Smooth muscle cell (in vitro differentiated cells): ENCODE measurements at regions not wholly inside any gene's neighbourhood (a gene's known extent, or its start where the extent isn't known, plus 50 kb on each side); places are given as distances from the start of the nearest gene placed in this dataset.

Experiments
- DNase-seq: peaks from one replicate; lab custom pipeline; 2025; ENCODE audit not compliant: unreplicated experiment; lab: John Stamatoyannopoulos, UW
- H2AFZ ChIP-seq: fragments of 200-600 bp; sonication (generic); 2 replicates; pipeline ENCODE4 v1.6.0; 2016; ENCODE audit warnings: antibody characterized with exemption, low read depth, mild to moderate bottlenecking
- H3F3A ChIP-seq: fragments of 200-600 bp; sonication (generic); 2 replicates; pipeline ENCODE4 v1.6.0; 2017; ENCODE audit warnings: antibody characterized with exemption, low read depth
- H3K27ac ChIP-seq: fragments of 200-600 bp; sonication (generic); 2 replicates; pipeline ENCODE4 v1.5.1; 2016; ENCODE audit warnings: low read depth, mild to moderate bottlenecking
- H3K27me3 ChIP-seq: fragments of 200-600 bp; sonication (generic); 2 replicates; pipeline ENCODE4 v1.6.1; 2016; ENCODE audit warnings: low read depth, mild to moderate bottlenecking
- H3K36me3 ChIP-seq: fragments of 200-600 bp; sonication (generic); 2 replicates; pipeline ENCODE4 v1.5.1; 2016; ENCODE audit warnings: low read depth
- H3K4me1 ChIP-seq: fragments of 200-600 bp; sonication (generic); 2 replicates; pipeline ENCODE4 v1.5.1; 2016; ENCODE audit warnings: low read depth
- H3K4me2 ChIP-seq: fragments of 200-600 bp; sonication (generic); 2 replicates; pipeline ENCODE4 v1.6.0; 2016; ENCODE audit warnings: mild to moderate bottlenecking
- H3K4me3 ChIP-seq: fragments of 200-600 bp; sonication (generic); 2 replicates; pipeline ENCODE4 v1.5.1; 2016; ENCODE audit warnings: mild to moderate bottlenecking
- H3K79me2 ChIP-seq: fragments of 200-600 bp; sonication (generic); 2 replicates; pipeline ENCODE4 v1.6.0; 2016; ENCODE audit warnings: low read depth, mild to moderate bottlenecking
- H3K9ac ChIP-seq: fragments of 200-600 bp; sonication (generic); 2 replicates; pipeline ENCODE4 v1.6.0; 2016; ENCODE audit warnings: low read depth
- H3K9me3 ChIP-seq: fragments of 200-600 bp; sonication (generic); replicated peaks from 2 replicates; pipeline ENCODE4 v1.5.1; 2016; ENCODE audit warnings: low read depth
- H4K20me1 ChIP-seq: fragments of 200-600 bp; sonication (generic); 2 replicates; pipeline ENCODE4 v1.6.0; 2016; ENCODE audit warnings: low read depth
- CTCF ChIP-seq: fragments of 200-600 bp; sonication (generic); IDR thresholded peaks from 2 replicates; pipeline ENCODE4 v1.5.1; 2017; ENCODE audit warnings: borderline replicate concordance, mild to moderate bottlenecking, antibody characterized with exemption; ENCODE audit not compliant: insufficient read depth, poor library complexity, severe bottlenecking
- whole genome bisulfite sequencing: methylation state at CpG from one replicate; pipeline ENCODE4 v1.1.7; 2016; ENCODE audit warnings: low lambda C conversion rate; 5-methylcytosine and 5-hydroxymethylcytosine counted together

DNA sequence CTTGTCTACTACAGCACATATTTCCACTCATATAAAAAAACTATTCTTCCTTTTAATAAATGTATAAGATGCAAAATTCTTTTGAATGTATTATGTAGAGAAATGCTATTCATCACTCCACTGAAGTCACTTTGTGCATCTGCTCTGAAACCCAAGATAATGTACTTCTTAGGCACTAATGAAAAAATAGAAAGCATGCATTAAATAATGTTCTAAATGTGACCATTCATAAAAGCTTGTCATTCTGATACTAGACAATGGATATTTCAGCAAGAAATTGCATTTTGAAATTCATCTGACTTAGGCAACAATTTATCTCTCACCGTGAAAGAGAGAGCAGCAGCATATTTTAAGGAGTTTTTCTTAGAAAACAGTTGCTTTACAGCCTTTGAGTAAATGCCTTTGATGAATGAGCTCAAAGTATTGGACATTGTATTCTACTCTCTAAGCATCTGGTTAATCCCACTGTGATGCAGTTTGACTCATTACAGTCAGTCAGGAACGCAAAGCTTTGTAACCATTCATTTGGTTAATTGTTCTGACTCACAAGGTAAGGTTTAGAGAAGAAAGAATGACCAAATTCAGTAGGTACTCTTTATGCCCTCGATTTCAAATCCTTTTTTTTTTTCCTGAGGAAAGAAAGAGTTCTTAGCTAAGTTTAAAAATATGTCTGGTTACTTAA is 2233.8 kb upstream of the C9orf72 start:
- DNase-seq, result no peak

GRCh38 chr9:29816954-29817703 is 2243.8 kb upstream of the C9orf72 start:
- H3K27ac ChIP-seq, result no peak overlapping the region
- no peak overlapping the region for H3K9ac ChIP-seq
- H3K79me2 ChIP-seq, result no peaks in the 10 kb centered on the region
- H3K27me3 ChIP-seq, result no peaks in the 10 kb centered on the region
- H3K36me3 ChIP-seq, result no peaks in the 10 kb centered on the region
- TF ChIP-seq CTCF, result no peak
- no peaks in the 10 kb centered on the region for H4K20me1 ChIP-seq
- no peak for DNase-seq
- H2AFZ ChIP-seq, result no peak overlapping the region
- peaks cover 5% of the 10 kb centered on the region for H3K9me3 ChIP-seq
- H3F3A ChIP-seq, result no peaks in the 10 kb centered on the region
- 88% methylated on average over 6 of the region's 6 CpGs for WGBS
- no peak overlapping the region for H3K4me3 ChIP-seq
- H3K4me2 ChIP-seq, result no peak overlapping the region
- H3K4me1 ChIP-seq, result no peaks in the 10 kb centered on the region

More for the DNA sequence above, 2233.8 kb upstream of the C9orf72 start:
- no peak for TF ChIP-seq CTCF
- Histone ChIP-seq H3K27me3 (no peaks in the 10 kb centered on the region), H3K4me3 (no peak overlapping the region), H3K9ac (no peak overlapping the region), H3F3A (no peaks in the 10 kb centered on the region), H3K9me3 (no peaks in the 10 kb centered on the region), H3K4me1 (peaks cover 8% of the 10 kb centered on the region), H4K20me1 (no peaks in the 10 kb centered on the region), H3K4me2 (peak overlapping the region; percentile 44), H3K79me2 (no peaks in the 10 kb centered on the region), H3K27ac (peak overlapping the region; percentile 77), H2AFZ (peak overlapping the region; percentile 40), H3K36me3 (no peaks in the 10 kb centered on the region)
- 36% methylated on average over 3 of the region's 3 CpGs for WGBS

- WGBS, result 92% methylated on average over 3 of the region's 3 CpGs
- peaks cover 5% of the 10 kb centered on the region for H3K9me3 ChIP-seq
- DNase-seq, result no peak
Observed at GRCh38 chr9:29822458-29822857, 2249.2 kb upstream of the C9orf72 start.

More at GRCh38 chr9:29822458-29822857, 2249.2 kb upstream of the C9orf72 start:
- no peak overlapping the region for H2AFZ ChIP-seq
- no peak overlapping the region for H3K4me2 ChIP-seq
- H3K79me2 ChIP-seq, result no peaks in the 10 kb centered on the region
- H3K4me3 ChIP-seq, result no peak overlapping the region
- no peaks in the 10 kb centered on the region for H3K27me3 ChIP-seq
- H3K9ac ChIP-seq, result no peak overlapping the region
- no peaks in the 10 kb centered on the region for H3F3A ChIP-seq
- no peak overlapping the region for H3K27ac ChIP-seq
- no peaks in the 10 kb centered on the region for H4K20me1 ChIP-seq
- no peak for TF ChIP-seq CTCF
- H3K4me1 ChIP-seq, result no peaks in the 10 kb centered on the region
- H3K36me3 ChIP-seq, result no peaks in the 10 kb centered on the region
